Ishikawa (cell line): ENCODE measurements at regions not wholly inside any gene's neighbourhood (a gene's known extent, or its start where the extent isn't known, plus 50 kb on each side); places are given as distances from the start of the nearest gene placed in this dataset.

Experiments
- CEBPB ChIP-seq: IDR thresholded peaks from 2 replicates; pipeline ENCODE4 v1.6.1; 2012
- CREB1 ChIP-seq: IDR thresholded peaks from 2 replicates; pipeline ENCODE4 v1.6.1; 2012; ENCODE audit warnings: low read depth
- EGR1 ChIP-seq: IDR thresholded peaks from 2 replicates; pipeline ENCODE4 v1.6.1; 2012
- EP300 ChIP-seq: IDR thresholded peaks from 2 replicates; pipeline ENCODE4 v1.6.1; 2012; ENCODE audit warnings: borderline replicate concordance
- FOXM1 ChIP-seq: IDR thresholded peaks from 2 replicates; pipeline ENCODE4 v1.6.1; 2012; ENCODE audit warnings: low read depth, borderline replicate concordance
- NFIC ChIP-seq: IDR thresholded peaks from 2 replicates; pipeline ENCODE4 v1.6.1; 2012
- RAD21 ChIP-seq: IDR thresholded peaks from 2 replicates; pipeline ENCODE4 v1.6.1; 2012; ENCODE audit warnings: low read depth
- TAF1 ChIP-seq: IDR thresholded peaks from 2 replicates; pipeline ENCODE4 v1.6.1; 2012; ENCODE audit warnings: low read depth, mild to moderate bottlenecking
- TCF12 ChIP-seq: IDR thresholded peaks from 2 replicates; pipeline ENCODE4 v1.6.1; 2012; ENCODE audit warnings: low read depth
- TEAD4 ChIP-seq: IDR thresholded peaks from 2 replicates; pipeline ENCODE4 v1.6.1; 2012
- YY1 ChIP-seq: IDR thresholded peaks from 2 replicates; pipeline ENCODE4 v1.6.1; 2012; ENCODE audit warnings: low read depth
- ZBTB7A ChIP-seq: IDR thresholded peaks from 2 replicates; pipeline ENCODE4 v1.6.1; 2012; ENCODE audit warnings: low read depth
- TF ChIP-seq, protein P1 (sequence below): IDR thresholded peaks from 2 replicates; pipeline ENCODE4 v1.6.1; 2012
- TF ChIP-seq, protein P2 (sequence below): IDR thresholded peaks from 2 replicates; pipeline ENCODE4 v1.6.1; 2012; ENCODE audit warnings: low read depth, mild to moderate bottlenecking
- TF ChIP-seq, protein P3 (sequence below): IDR thresholded peaks from 2 replicates; pipeline ENCODE4 v1.6.1; 2012

DNA sequence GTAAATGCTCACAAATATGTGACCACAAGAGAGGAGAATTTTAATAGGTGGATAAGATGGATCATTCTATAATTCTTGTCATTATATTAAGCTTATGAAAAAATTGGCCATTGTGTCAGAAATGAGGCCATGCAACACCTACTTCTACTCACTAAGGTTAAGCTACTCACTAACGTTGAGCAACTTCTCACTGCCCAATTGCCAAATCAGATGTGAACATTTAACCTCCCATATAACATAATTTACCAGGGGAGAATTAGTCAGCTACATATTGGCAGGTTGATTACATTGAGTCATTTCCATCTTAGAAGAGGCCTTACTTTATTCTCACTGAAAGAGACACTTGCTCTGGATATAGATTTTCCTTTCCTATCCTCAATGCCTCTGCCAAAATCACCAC, 211.2 kb upstream of the DGKB start:
- TF ChIP-seq TEAD4 = no peak
- no peak for TF ChIP-seq EP300
- TF ChIP-seq NFIC = no peak

DNA sequence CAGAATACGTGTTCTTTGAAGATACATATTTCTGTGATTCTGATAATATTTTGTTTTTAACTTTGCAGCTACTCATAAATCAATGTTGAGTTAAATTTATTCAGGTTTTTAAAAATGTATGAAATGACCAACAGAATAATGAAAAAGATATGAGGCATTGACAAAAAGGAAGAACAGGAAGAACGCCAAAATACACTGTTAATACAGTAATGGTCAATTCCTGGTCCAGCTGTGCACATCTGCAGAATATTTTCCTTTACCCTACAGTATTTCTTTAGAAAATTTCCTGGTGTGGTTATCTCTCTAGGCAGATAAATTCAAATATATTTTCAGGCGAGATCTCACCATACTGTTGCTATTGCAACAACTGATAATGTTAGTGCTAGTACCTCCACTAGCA, 203.2 kb upstream of the DGKB start:
- TF ChIP-seq ZBTB7A (no peak), EP300 (no peak), NFIC (no peak), YY1 (no peak), TCF12 (no peak), RAD21 (no peak), TAF1 (no peak)

DNA sequence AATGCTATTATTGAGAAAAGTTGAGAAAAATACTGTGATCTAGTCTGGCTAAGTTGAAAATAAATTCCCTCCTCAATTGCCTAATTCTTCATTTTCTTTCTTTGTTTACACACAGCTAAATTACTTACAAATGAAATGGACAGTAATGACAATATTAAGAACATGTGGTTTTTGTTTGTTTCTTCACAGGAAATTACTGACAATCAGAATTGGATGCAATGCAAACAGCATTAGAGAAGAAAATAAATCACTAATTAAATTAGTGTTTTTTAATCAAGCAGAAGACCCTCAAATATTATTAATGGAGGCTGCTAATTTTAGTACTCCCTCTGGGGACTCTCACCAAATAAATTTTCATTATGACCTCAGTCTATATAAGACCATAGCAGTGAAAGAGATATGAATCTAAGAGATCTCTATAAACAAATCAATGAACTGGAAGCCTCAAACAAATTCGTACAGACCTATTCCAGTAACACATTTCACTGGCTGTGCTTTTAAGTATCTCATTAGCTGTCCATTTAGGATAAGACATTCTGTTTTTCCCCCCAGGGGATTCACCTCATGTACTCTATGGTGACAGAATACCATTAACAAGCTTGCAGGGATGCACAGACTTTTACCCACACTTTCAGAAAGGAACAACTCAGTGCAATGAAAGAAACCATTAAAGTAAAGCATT, 202.0 kb upstream of the DGKB start:
- TF ChIP-seq NFIC = no peak
- TF ChIP-seq TEAD4 = no peak
- no peak for TF ChIP-seq TCF12
- no peak for TF ChIP-seq EGR1
- no peak for TF ChIP-seq CREB1
- TF ChIP-seq, protein P1, sequence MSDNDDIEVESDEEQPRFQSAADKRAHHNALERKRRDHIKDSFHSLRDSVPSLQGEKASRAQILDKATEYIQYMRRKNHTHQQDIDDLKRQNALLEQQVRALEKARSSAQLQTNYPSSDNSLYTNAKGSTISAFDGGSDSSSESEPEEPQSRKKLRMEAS = no peak
- no peak for TF ChIP-seq ZBTB7A
- TF ChIP-seq, protein P2, sequence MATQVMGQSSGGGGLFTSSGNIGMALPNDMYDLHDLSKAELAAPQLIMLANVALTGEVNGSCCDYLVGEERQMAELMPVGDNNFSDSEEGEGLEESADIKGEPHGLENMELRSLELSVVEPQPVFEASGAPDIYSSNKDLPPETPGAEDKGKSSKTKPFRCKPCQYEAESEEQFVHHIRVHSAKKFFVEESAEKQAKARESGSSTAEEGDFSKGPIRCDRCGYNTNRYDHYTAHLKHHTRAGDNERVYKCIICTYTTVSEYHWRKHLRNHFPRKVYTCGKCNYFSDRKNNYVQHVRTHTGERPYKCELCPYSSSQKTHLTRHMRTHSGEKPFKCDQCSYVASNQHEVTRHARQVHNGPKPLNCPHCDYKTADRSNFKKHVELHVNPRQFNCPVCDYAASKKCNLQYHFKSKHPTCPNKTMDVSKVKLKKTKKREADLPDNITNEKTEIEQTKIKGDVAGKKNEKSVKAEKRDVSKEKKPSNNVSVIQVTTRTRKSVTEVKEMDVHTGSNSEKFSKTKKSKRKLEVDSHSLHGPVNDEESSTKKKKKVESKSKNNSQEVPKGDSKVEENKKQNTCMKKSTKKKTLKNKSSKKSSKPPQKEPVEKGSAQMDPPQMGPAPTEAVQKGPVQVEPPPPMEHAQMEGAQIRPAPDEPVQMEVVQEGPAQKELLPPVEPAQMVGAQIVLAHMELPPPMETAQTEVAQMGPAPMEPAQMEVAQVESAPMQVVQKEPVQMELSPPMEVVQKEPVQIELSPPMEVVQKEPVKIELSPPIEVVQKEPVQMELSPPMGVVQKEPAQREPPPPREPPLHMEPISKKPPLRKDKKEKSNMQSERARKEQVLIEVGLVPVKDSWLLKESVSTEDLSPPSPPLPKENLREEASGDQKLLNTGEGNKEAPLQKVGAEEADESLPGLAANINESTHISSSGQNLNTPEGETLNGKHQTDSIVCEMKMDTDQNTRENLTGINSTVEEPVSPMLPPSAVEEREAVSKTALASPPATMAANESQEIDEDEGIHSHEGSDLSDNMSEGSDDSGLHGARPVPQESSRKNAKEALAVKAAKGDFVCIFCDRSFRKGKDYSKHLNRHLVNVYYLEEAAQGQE = no peak
- TF ChIP-seq TAF1 = no peak
- TF ChIP-seq YY1 = no peak
- TF ChIP-seq EP300 = no peak
- TF ChIP-seq, protein P3, sequence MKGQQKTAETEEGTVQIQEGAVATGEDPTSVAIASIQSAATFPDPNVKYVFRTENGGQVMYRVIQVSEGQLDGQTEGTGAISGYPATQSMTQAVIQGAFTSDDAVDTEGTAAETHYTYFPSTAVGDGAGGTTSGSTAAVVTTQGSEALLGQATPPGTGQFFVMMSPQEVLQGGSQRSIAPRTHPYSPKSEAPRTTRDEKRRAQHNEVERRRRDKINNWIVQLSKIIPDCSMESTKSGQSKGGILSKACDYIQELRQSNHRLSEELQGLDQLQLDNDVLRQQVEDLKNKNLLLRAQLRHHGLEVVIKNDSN = no peak
- no peak for TF ChIP-seq FOXM1
- no peak for TF ChIP-seq CEBPB
- TF ChIP-seq RAD21 = no peak

DNA sequence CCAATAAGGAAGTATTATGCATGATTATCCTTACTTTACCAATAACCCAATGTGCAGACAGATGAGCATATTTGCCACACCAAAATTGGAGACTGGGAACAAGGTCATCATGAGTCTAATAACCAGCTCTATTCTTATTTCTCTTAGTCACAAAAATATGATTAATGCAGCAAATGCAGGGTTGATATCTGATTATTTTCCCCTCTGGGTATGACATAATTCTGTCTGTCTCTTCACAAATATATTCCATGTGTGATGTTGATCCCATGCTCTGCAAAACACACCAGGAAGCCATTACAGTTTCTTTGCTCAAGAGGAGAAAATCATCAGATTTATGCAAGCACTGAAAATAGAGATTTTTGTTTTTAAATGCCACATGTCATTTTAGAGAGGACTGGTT, 196.5 kb upstream of the DGKB start:
- no peak for TF ChIP-seq ZBTB7A
- no peak for TF ChIP-seq TCF12
- no peak for TF ChIP-seq YY1
- TF ChIP-seq EGR1 = no peak
- no peak for TF ChIP-seq TEAD4
- no peak for TF ChIP-seq FOXM1
- no peak for TF ChIP-seq EP300
- TF ChIP-seq CEBPB = no peak
- TF ChIP-seq NFIC = no peak

DNA sequence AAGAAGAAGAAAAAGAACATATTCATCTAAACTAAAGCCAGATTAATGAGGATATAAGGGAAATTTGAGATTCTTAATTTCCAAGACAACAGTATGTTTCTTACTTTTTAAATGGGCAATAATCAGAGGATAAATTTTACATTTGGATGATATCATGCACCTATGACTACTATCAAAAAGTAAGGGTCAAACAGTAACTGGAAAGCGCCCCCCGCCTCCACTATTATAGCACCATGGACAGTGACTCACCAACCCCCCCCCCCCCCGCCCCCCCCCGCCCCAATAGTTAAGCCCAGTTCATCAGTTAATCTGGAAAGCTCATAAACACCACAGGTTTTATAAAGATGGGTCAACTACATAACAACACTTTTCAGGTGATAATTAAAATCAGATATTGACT, 194.3 kb upstream of the DGKB start:
- TF ChIP-seq, protein P2 = peak; percentile 51; the same call in 1 of the 2 replicates
- no peak for TF ChIP-seq EP300

DNA sequence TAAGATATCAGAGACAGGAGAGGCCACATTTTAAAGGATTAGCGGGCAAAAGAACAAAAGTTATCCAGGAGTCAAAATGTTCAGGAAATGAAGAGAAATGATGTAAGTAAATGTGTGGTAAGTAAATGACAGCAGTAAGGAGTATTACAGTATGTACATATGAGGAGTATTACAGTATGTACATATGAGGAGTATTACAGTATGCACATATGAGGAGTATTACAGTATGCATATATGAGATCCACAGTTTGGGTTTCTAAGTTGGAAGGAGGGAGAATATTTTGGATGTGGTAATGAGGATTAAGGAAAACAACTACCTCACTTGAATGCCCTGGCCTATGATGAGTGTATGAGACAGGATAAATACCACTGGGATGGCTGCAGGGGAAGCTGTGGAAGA, 192.4 kb upstream of the DGKB start:
- TF ChIP-seq TEAD4 = no peak
- no peak for TF ChIP-seq ZBTB7A

DNA sequence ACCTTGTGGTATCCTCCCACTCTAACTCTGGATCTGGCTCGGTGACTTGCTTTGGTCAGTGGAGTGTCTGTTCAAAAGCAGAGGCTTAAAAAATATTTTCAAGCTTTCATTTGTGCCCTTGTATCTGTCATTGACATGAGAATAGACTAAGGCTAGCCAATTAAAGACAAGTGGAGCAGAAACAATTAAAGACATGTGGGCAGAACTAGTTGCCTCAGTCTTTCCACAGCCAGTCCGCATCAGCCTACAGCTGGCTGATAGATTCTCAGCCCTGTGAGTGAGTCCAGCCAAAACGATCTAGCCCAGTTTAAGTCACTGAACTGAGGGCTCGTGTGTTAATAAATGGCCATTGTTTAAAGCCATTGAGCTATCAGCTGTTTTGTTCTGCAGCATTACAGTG, 185.2 kb upstream of the DGKB start:
- no peak for TF ChIP-seq EP300
- TF ChIP-seq, protein P3 = no peak
- TF ChIP-seq ZBTB7A = no peak
